Activated T-cell treated with anti-CD3 and anti-CD28 coated beads, Interleukin-2, amount 50 U/mL, for 24 hours (primary cell): ENCODE measurements at regions not wholly inside any gene's neighbourhood (a gene's known extent, or its start where the extent isn't known, plus 50 kb on each side); places are given as distances from the start of the nearest gene placed in this dataset.
"Not testable (repeated sequence)": the region's sequence is repeated elsewhere in the genome, so short reads cannot be mapped to it uniquely, and the experiment has no call there.

Source experiments
- DNase-seq: peaks from one replicate; pipeline ENCODE4 v3.0.0-alpha.2; 2020
- H3K27ac Mint-ChIP-seq: 2 replicates; pipeline ENCODE4 v1.8.0; 2020; ENCODE audit warnings: mild to moderate bottlenecking, mixed read lengths
- H3K27me3 Mint-ChIP-seq: 2 replicates; pipeline ENCODE4 v1.8.0; 2020; ENCODE audit warnings: mixed read lengths
- H3K36me3 Mint-ChIP-seq: 2 replicates; pipeline ENCODE4 v1.8.0; 2020; ENCODE audit warnings: low read depth, mixed read lengths
- H3K4me1 Mint-ChIP-seq: 2 replicates; pipeline ENCODE4 v1.8.0; 2020; ENCODE audit warnings: low read depth, mixed read lengths
- H3K4me3 Mint-ChIP-seq: 2 replicates; pipeline ENCODE4 v1.8.0; 2020; ENCODE audit warnings: mild to moderate bottlenecking, moderate library complexity, mixed read lengths
- H3K9me3 Mint-ChIP-seq: 2 replicates; pipeline ENCODE4 v1.8.0; 2020; ENCODE audit warnings: mixed read lengths

DNA sequence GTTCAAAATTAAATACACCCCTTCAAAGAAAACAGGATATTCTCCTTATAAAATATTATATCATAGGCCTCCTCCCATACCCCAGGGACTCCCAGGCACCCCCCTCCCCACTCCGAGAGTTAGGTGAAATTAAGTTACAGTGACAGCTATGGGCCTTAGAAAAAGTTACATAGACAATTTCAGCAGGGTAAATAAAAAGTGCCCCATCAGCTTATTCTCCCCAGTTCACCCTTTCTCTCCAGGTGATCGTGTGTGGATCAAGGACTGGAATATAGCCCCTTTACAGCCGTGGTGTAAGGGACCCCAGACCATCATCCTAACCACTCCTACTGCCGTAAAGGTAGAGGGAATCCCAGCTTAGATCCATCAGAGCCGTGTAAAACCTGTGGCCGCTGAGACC is 147.6 kb upstream of the FGF16 start:
- Mint-ChIP-seq H3K27ac (no peak overlapping the region), H3K4me1 (no peaks in the 10 kb centered on the region), H3K9me3 (peaks cover 10% of the 10 kb centered on the region), H3K27me3 (peaks cover 53% of the 10 kb centered on the region), H3K36me3 (no peaks in the 10 kb centered on the region), H3K4me3 (no peak overlapping the region)
- DNase-seq = no peak

DNA sequence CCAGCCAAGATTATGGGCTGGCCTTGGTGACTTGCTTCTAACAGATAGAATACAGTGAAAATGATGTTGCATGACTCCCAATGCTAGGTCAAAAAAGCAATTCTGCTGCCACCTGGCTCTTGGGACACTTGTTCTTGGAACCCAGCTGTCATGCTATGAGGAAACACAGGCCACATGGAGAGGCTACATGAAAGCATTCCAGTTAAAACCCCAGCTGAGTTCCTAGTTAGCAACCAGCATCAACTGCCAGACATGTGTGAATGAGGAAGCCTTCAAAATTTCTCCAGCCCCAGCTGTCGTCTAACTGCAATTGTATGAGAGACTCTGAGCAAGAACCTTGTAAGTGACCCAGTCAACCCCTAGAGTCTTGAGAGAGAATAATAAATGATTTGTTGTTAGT is 105.2 kb upstream of the FGF16 start:
- Mint-ChIP-seq H3K4me3 (no peak overlapping the region), H3K27me3 (peaks cover 46% of the 10 kb centered on the region), H3K4me1 (no peaks in the 10 kb centered on the region), H3K9me3 (no peaks in the 10 kb centered on the region), H3K27ac (no peak overlapping the region), H3K36me3 (no peaks in the 10 kb centered on the region)
- no peak for DNase-seq

DNA sequence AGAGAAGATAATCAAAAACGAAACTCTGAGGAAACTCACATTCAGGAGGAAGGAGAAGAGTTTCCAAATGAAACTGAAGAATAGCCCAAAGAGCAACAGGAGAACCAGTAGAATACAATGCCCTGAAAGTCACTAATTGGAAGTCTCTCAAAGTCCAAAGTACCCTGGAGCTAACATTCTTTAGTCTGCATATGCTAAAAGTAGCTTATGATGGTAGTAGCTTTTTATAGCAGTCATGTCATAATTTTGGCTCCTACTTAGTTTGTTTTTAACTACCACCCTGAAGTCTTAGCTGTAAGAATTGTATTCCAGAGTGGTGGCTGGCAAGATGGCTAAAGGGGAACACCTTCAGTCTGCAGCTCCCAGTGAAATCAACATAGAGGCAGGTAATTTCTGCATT is 100.3 kb upstream of the FGF16 start:
- Mint-ChIP-seq H3K4me3 (no peak overlapping the region), H3K27ac (no peak overlapping the region), H3K4me1 (no peaks in the 10 kb centered on the region), H3K9me3 (no peaks in the 10 kb centered on the region), H3K27me3 (peaks cover 54% of the 10 kb centered on the region), H3K36me3 (no peaks in the 10 kb centered on the region)
- DNase-seq = no peak

DNA sequence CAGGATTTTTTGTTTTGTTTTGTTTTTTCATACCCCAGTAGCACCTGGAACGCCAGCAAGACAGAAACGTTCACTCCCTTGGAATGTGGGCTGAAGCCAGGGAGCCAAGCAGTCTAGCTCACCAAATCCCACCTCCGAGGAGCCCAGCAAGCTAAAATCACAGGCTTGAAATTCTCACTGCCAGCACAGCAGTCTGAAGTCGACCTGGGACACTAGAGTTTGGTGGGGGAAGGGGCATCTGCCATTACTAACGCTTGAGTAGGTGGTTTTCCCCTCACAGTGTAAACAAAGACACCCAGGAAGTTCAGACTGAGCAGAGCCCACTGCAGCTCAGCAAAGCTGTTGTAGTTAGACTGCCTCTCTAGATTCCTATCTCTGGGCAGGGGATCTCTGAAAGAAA is 99.6 kb upstream of the FGF16 start:
- H3K4me3 Mint-ChIP-seq = no peak overlapping the region
- H3K9me3 Mint-ChIP-seq = no peaks in the 10 kb centered on the region
- no peak for DNase-seq
- no peaks in the 10 kb centered on the region for H3K36me3 Mint-ChIP-seq
- H3K27me3 Mint-ChIP-seq = peaks cover 54% of the 10 kb centered on the region
- no peak overlapping the region for H3K27ac Mint-ChIP-seq
- no peaks in the 10 kb centered on the region for H3K4me1 Mint-ChIP-seq

DNA sequence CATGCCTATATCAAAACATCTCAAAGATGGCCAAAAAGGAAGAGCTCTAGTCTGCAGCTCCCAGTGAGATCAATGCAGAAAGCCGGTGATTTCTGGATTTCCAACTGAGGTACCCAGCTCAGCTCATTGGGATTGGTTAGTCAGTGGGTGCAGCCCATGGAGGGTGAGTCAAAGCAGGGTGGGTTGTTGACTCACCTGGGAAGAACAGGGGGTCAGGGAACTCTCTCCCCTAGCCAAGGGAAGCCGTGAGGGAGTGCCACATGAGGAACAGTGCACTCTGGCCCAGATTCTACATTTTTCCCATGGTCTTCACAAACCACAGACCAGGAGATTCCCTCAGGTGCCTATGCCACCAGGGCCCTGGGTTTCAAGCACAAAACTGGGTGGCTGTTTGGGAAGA is 57.3 kb upstream of the FGF16 start:
- Mint-ChIP-seq H3K27me3 (peaks cover 38% of the 10 kb centered on the region), H3K27ac (no peak overlapping the region), H3K4me1 (no peaks in the 10 kb centered on the region), H3K9me3 (no peaks in the 10 kb centered on the region), H3K4me3 (no peak overlapping the region), H3K36me3 (no peaks in the 10 kb centered on the region)
- no peak for DNase-seq

DNA sequence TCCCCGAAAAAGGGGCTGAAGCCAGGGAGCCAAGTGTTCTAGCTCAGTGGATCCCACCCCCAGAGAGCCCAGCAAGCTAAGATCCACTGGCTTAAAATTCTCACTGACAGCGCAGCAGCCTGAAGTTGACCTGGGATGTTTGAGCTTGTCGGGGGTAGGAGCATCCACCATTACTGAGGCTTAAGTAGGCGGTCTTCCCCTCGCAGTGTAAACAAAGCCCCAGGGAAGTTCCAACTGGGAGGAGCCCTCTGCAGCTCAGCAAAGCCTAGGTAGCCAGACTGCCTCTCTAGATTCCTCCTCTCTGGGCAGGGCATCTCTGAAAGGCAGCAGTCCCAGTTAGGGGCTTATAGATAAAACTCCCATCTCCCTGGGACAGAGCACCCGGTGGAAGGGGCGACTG is 56.8 kb upstream of the FGF16 start:
- H3K27ac Mint-ChIP-seq, H3K4me3 Mint-ChIP-seq, H3K36me3 Mint-ChIP-seq, H3K4me1 Mint-ChIP-seq, DNase-seq, H3K9me3 Mint-ChIP-seq: not testable (repeated sequence)
- H3K27me3 Mint-ChIP-seq = peaks cover 37% of the 10 kb centered on the region

DNA sequence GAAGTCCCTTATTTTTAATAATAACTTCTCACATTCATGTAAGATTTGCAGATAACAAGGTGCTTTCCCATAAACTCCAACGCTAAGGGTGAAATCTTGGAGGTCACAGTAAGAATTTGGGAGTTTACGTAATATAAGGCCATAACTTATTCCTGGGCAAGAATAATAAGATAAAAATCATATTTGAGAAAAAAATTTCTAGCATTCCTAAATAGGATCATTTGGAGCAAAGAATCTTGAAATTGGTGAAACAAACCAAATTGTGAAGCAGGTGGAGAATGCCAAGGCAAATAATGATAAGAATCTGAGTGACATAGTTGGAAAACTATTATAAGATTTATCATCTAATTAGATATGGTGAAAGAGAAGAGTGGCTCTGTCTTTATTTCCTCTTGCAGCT is 50.4 kb upstream of the FGF16 start:
- Mint-ChIP-seq H3K4me1 (no peaks in the 10 kb centered on the region), H3K9me3 (peaks cover 2% of the 10 kb centered on the region), H3K4me3 (no peak overlapping the region), H3K36me3 (no peaks in the 10 kb centered on the region), H3K27me3 (peaks cover 14% of the 10 kb centered on the region), H3K27ac (no peak overlapping the region)
- no peak for DNase-seq
